ENCODE measurements at regions not wholly inside any gene's neighbourhood (a gene's known extent, or its start where the extent isn't known, plus 50 kb on each side); places are given as distances from the start of the nearest gene placed in this dataset.
"Not testable (repeated sequence)": the region's sequence is repeated elsewhere in the genome, so short reads cannot be mapped to it uniquely, and the experiment has no call there.

GRCh38 chr1:143574891-143575520 is 396.8 kb downstream of the FAM72C start:
- Histone ChIP-seq H3K27me3 (ENCODE audit: control insufficient read depth, insufficient read depth, low read length) (no peaks in the 10 kb centered on the region; the same call in 1 of the 2 replicates), H3K27ac (ENCODE audit: low read depth, low read length) (no peak overlapping the region), H3K9ac (ENCODE audit: low read length) (no peak overlapping the region), H3K9me3 (ENCODE audit: control insufficient read depth, insufficient read depth, low read depth, low read length) (peaks cover 15% of the 10 kb centered on the region), H3K36me3 (ENCODE audit: control insufficient read depth, insufficient read depth, low read length) (no peaks in the 10 kb centered on the region), H3K4me1 (ENCODE audit: control insufficient read depth, insufficient read depth, low read length) (no peaks in the 10 kb centered on the region), H3K4me3 (ENCODE audit: low read depth, low read length) (no peak overlapping the region)

GRCh38 chr1:143572661-143573060 is 399.1 kb downstream of the FAM72C start:
- H3K4me3 ChIP-seq (ENCODE audit: low read depth, low read length); H3K4me1 ChIP-seq (ENCODE audit: control insufficient read depth, insufficient read depth, low read length); H3K9ac ChIP-seq (ENCODE audit: low read length); H3K27me3 ChIP-seq (ENCODE audit: control insufficient read depth, insufficient read depth, low read length); H3K27ac ChIP-seq (ENCODE audit: low read depth, low read length); H3K36me3 ChIP-seq (ENCODE audit: control insufficient read depth, insufficient read depth, low read length): not testable (repeated sequence)
- peaks cover 21% of the 10 kb centered on the region for H3K9me3 ChIP-seq (ENCODE audit: control insufficient read depth, insufficient read depth, low read depth, low read length)

- not testable (repeated sequence) for H3K27ac ChIP-seq (ENCODE audit: low read depth, low read length); H3K4me1 ChIP-seq (ENCODE audit: control insufficient read depth, insufficient read depth, low read length); H3K36me3 ChIP-seq (ENCODE audit: control insufficient read depth, insufficient read depth, low read length); H3K27me3 ChIP-seq (ENCODE audit: control insufficient read depth, insufficient read depth, low read length)
- peaks cover 15% of the 10 kb centered on the region; the same call in 1 of the 2 replicates for H3K9me3 ChIP-seq (ENCODE audit: control insufficient read depth, insufficient read depth, low read depth, low read length)
- peak overlapping the region; percentile 65 for H3K4me3 ChIP-seq (ENCODE audit: low read depth, low read length)
- peak overlapping the region; percentile 72 for H3K9ac ChIP-seq (ENCODE audit: low read length)
Measured at GRCh38 chr1:143563761-143564160, 408.0 kb downstream of the FAM72C start.

- Histone ChIP-seq H3K27me3 (ENCODE audit: control insufficient read depth, insufficient read depth, low read length) (no peaks in the 10 kb centered on the region; the same call in 1 of the 2 replicates), H3K4me1 (ENCODE audit: control insufficient read depth, insufficient read depth, low read length) (no peaks in the 10 kb centered on the region), H3K4me3 (ENCODE audit: low read depth, low read length) (no peak overlapping the region), H3K9me3 (ENCODE audit: control insufficient read depth, insufficient read depth, low read depth, low read length) (peaks cover 25% of the 10 kb centered on the region; the same call in 1 of the 2 replicates), H3K36me3 (ENCODE audit: control insufficient read depth, insufficient read depth, low read length) (no peaks in the 10 kb centered on the region), H3K27ac (ENCODE audit: low read depth, low read length) (no peak overlapping the region), H3K9ac (ENCODE audit: low read length) (no peak overlapping the region)
Measured at GRCh38 chr1:143553627-143554026, 418.2 kb downstream of the FAM72C start.

- not testable (repeated sequence) for H3K27me3 ChIP-seq (ENCODE audit: control insufficient read depth, insufficient read depth, low read length); H3K27ac ChIP-seq (ENCODE audit: low read depth, low read length); H3K36me3 ChIP-seq (ENCODE audit: control insufficient read depth, insufficient read depth, low read length); H3K9ac ChIP-seq (ENCODE audit: low read length); H3K9me3 ChIP-seq (ENCODE audit: control insufficient read depth, insufficient read depth, low read depth, low read length); H3K4me1 ChIP-seq (ENCODE audit: control insufficient read depth, insufficient read depth, low read length); H3K4me3 ChIP-seq (ENCODE audit: low read depth, low read length)
Measured at GRCh38 chr1:143504703-143505102, 467.1 kb downstream of the FAM72C start.

GRCh38 chr1:143504080-143504479 is 467.7 kb downstream of the FAM72C start:
- not testable (repeated sequence) for H3K27ac ChIP-seq (ENCODE audit: low read depth, low read length); H3K9ac ChIP-seq (ENCODE audit: low read length); H3K9me3 ChIP-seq (ENCODE audit: control insufficient read depth, insufficient read depth, low read depth, low read length)

GRCh38 chr1:143503048-143503447 is 468.7 kb downstream of the FAM72C start:
- not testable (repeated sequence) for H3K27ac ChIP-seq (ENCODE audit: low read depth, low read length); H3K4me3 ChIP-seq (ENCODE audit: low read depth, low read length); H3K27me3 ChIP-seq (ENCODE audit: control insufficient read depth, insufficient read depth, low read length); H3K9ac ChIP-seq (ENCODE audit: low read length); H3K4me1 ChIP-seq (ENCODE audit: control insufficient read depth, insufficient read depth, low read length); H3K9me3 ChIP-seq (ENCODE audit: control insufficient read depth, insufficient read depth, low read depth, low read length); H3K36me3 ChIP-seq (ENCODE audit: control insufficient read depth, insufficient read depth, low read length)

More at GRCh38 chr1:143504080-143504479, 467.7 kb downstream of the FAM72C start:
- not testable (repeated sequence) for H3K36me3 ChIP-seq (ENCODE audit: control insufficient read depth, insufficient read depth, low read length); H3K27me3 ChIP-seq (ENCODE audit: control insufficient read depth, insufficient read depth, low read length); H3K4me1 ChIP-seq (ENCODE audit: control insufficient read depth, insufficient read depth, low read length); H3K4me3 ChIP-seq (ENCODE audit: low read depth, low read length)

- not testable (repeated sequence) for H3K4me3 ChIP-seq (ENCODE audit: low read depth, low read length); H3K9me3 ChIP-seq (ENCODE audit: control insufficient read depth, insufficient read depth, low read depth, low read length); H3K36me3 ChIP-seq (ENCODE audit: control insufficient read depth, insufficient read depth, low read length); H3K27ac ChIP-seq (ENCODE audit: low read depth, low read length); H3K4me1 ChIP-seq (ENCODE audit: control insufficient read depth, insufficient read depth, low read length); H3K9ac ChIP-seq (ENCODE audit: low read length); H3K27me3 ChIP-seq (ENCODE audit: control insufficient read depth, insufficient read depth, low read length)
Measured at GRCh38 chr1:143502038-143502437, 469.7 kb downstream of the FAM72C start.

GRCh38 chr1:143498059-143498749 is 473.6 kb downstream of the FAM72C start:
- not testable (repeated sequence) for H3K36me3 ChIP-seq (ENCODE audit: control insufficient read depth, insufficient read depth, low read length); H3K9ac ChIP-seq (ENCODE audit: low read length); H3K4me1 ChIP-seq (ENCODE audit: control insufficient read depth, insufficient read depth, low read length); H3K27ac ChIP-seq (ENCODE audit: low read depth, low read length); H3K4me3 ChIP-seq (ENCODE audit: low read depth, low read length); H3K9me3 ChIP-seq (ENCODE audit: control insufficient read depth, insufficient read depth, low read depth, low read length)
- H3K27me3 ChIP-seq (ENCODE audit: control insufficient read depth, insufficient read depth, low read length): peaks cover 11% of the 10 kb centered on the region

- Histone ChIP-seq H3K4me3 (ENCODE audit: low read depth, low read length) (no peak overlapping the region), H3K9me3 (ENCODE audit: control insufficient read depth, insufficient read depth, low read depth, low read length) (no peaks in the 10 kb centered on the region), H3K4me1 (ENCODE audit: control insufficient read depth, insufficient read depth, low read length) (no peaks in the 10 kb centered on the region), H3K9ac (ENCODE audit: low read length) (no peak overlapping the region), H3K27ac (ENCODE audit: low read depth, low read length) (no peak overlapping the region), H3K27me3 (ENCODE audit: control insufficient read depth, insufficient read depth, low read length) (peaks cover 11% of the 10 kb centered on the region), H3K36me3 (ENCODE audit: control insufficient read depth, insufficient read depth, low read length) (no peaks in the 10 kb centered on the region)
Measured at GRCh38 chr1:143497374-143497747, 474.4 kb downstream of the FAM72C start.

GRCh38 chr1:143496526-143497373 is 475.0 kb downstream of the FAM72C start:
- not testable (repeated sequence) for H3K9ac ChIP-seq (ENCODE audit: low read length); H3K4me3 ChIP-seq (ENCODE audit: low read depth, low read length); H3K27ac ChIP-seq (ENCODE audit: low read depth, low read length); H3K36me3 ChIP-seq (ENCODE audit: control insufficient read depth, insufficient read depth, low read length); H3K9me3 ChIP-seq (ENCODE audit: control insufficient read depth, insufficient read depth, low read depth, low read length); H3K4me1 ChIP-seq (ENCODE audit: control insufficient read depth, insufficient read depth, low read length)
- peaks cover 11% of the 10 kb centered on the region for H3K27me3 ChIP-seq (ENCODE audit: control insufficient read depth, insufficient read depth, low read length)

All from HUES6 (cell line).